H1 (cell line): ENCODE measurements at regions not wholly inside any gene's neighbourhood (a gene's known extent, or its start where the extent isn't known, plus 50 kb on each side); places are given as distances from the start of the nearest gene placed in this dataset.

Experiments used
- FOSL1 ChIP-seq: IDR thresholded peaks from 2 replicates; pipeline ENCODE4 v1.6.1; 2011; ENCODE audit warnings: mild to moderate bottlenecking, low read depth, low read length, moderate library complexity; ENCODE audit not compliant: insufficient read depth
- SIRT6 ChIP-seq: IDR thresholded peaks from one replicate; pipeline ENCODE4 v1.7.1; 2012; ENCODE audit warnings: low read length, inconsistent platforms

- no peak for TF ChIP-seq FOSL1
- TF ChIP-seq SIRT6: no peak
Measured at GRCh38 chr6:2582268-2582667, 168.5 kb downstream of the MYLK4 start (continued).
